ENCODE measurements at regions not wholly inside any gene's neighbourhood (a gene's known extent, or its start where the extent isn't known, plus 50 kb on each side); places are given as distances from the start of the nearest gene placed in this dataset.

DNA sequence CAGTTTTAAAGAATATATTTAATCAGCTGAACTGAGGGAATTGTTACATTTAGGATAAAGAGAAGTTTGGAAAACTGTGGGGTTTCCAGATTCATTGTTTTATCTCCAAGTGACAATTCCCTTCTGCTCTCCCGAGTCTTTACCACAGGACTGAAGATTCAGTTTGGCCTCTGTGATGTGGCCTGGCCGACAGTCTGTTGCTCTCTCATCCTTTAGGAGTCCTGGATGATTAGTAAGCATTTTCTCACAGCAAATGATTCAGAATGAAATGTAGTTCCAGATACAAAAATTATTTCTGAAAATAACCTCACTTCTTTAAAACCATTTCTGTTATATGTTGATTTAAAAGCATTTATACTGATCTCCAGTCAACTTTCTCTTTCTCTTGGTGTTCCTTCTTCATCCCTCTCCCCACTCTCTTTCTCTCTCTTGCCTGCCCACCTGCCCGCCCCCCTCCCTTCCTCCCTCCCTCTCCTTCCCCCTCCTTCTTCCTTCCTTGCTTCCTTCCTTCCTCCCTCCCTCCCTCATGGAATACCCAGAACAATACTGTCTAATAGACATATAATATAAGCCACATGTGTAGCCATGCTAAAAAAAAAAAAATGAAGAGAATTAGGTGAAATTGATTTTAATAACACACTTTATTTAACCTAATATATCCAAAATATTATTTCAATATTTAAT lies 254.9 kb downstream of the PRL start:
- no peak for DNase-seq

DNA sequence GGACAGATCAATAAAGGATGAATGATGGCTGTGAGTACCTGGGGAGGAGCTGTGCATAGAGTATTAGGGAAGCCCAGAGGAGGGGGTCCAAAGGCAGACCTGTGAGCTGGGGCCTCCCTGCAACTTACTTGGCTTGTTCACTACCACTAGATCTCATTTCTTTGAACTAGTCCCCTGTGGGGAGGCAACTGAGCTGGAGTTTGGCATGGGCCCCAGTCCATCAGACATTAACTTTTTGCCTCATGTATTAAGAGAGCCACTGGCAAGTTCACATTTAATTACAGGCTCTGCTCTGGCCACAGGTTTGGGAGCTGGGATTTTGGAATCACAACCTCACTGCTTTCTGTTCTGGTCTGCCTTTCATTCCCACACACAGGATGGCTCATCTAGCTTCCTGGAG lies 254.1 kb downstream of the PRL start:
- no peak for DNase-seq

DNA sequence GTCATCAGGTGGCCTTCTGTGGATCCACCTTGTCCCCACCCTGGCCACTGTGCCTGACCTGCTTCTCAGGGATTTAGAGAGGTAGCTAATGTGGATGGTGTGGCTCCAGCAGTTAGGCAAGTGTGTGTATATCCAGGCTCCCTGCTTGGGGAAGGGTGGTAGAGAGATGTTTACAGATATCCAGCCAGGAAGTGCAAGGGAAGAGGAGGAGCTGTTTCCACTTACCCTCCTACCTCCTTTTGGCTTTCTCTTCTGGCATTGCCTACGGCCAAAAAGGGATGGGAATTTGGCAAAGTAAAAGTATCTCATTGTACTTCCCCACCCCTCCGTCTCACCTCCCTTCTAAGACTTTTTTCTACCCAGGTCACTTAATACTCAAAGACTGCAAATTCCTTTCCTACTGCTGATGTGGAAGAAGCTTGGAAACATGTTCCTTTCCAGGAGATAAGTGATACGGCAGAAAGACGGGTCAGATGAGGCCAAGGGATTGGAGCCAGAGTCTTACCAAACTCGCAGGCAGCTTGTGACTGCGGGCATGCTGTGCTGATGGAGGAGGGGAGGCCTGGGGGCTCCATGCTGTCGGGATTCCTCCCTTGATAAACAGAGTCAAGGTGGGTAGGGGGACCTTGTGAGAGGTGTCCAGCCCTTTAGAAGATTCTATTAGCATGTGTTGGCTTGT lies 253.4 kb downstream of the PRL start:
- DNase-seq, result no peak

DNA sequence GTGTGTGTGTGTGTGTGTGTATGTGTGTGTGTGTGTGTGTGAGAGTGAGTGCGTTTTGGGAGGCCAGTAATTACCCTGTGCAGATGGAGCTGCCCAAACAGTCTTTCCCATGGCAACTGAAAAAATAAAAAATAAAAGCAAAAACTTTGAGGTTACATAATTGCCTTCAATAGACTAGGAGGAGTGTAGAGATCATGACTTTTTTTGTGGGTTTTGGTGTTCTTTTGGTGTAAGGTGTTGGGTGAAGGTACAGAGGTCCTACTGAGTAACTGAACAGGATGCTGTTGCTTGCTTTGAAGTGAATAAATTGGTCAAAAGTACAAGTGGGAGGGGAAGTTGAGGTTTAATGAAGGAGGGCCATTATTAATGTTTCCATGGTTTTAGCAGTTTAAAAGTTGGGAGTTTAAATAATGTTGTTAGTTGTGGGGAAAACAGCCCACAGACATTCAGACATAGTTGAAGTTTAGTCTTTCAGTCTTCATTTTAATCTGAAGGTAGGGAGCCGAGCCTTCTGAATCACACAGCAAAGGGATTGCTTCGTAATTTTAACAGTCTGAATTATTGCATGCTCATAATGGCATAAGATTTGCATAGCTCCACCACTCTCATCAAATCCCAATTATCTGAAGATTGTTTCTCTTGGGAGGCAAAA lies 251.4 kb downstream of the PRL start:
- no peak for DNase-seq

DNA sequence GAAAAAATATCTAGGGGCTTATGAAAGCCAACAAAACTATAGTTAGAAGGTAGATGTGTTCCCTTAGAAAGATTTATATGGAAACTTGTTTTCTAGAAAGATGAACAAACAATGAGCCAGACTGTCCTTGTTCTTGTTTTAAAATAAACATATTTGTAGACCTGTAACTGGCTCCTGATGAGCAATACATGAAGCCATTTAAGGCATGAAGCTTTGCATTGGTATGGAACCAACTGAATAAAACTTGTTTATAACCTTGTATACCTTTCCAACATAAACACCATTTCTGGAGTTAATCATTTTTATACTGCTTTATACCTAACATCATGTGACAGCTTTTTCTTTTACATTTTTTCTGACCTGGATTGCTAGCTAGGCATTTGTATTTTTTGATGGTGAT lies 247.8 kb downstream of the PRL start:
- no peak for DNase-seq

DNA sequence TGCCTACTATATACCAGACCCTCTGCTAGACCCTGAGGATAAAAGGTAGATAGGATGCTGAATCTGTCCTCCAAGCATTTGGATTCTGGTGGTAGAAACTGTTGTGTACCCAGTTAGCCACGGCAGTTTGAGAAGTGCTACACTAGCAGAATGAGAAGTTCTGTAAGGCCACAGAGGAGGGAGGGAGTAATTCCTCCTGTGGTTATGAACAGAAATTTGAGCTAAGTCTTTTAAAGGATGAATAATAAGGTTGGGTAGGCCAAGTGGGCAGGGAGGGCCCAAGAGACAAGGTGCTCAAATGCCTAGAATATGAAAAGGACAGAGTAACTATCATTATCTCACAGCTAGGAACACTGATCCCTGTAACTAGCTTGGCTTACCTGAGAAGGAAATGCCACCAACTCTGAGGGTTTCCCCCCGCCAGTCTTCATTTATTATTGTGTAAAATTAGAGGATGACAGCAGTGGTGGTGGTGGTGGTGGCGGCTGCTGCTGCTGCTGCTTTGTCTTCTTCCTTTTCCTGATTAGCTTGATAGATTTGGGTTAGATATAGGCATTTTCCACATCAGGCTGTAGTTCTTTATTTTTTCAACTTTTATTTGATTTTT lies 243.3 kb downstream of the PRL start:
- no peak for DNase-seq

DNA sequence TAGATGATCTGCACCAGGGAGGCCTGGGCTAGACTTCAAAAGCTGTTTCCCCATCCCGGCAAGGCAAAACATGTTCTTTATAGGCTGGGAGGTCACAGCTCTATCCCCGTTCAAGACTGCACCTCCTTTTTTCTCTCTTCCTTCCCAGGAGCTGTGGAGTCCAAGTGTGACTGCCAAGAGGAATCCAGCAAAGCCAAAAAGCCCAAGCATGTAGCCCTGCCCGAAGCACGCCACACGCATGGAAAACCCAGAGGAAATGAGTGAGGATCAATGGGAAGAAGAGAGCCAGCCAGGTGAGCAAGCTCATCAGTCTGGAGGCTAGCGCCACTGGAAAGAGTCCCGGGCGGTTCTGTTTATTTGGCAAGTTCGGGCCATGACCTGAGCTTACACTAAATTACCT lies 240.4 kb downstream of the PRL start:
- DNase-seq, result no peak

DNA sequence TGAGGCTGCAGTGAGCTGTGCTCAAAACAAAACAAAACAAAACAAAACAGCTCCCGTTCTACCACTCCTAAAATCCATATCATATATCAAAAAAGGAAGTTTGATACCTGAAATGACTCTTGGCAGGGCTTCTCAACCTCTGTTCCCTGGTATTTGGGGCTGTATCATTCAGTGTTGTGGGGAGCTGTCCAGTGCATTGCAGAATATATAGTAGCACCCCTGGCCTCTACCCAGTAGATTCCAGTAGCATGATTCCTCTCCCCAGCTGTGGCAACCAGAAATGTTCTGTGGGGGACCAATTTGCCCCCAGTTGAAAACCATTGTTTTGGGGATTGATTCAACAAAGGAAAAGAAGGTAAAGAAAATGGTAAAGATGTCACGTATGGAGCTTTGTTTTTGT lies 238.9 kb downstream of the PRL start:
- no peak for DNase-seq

DNA sequence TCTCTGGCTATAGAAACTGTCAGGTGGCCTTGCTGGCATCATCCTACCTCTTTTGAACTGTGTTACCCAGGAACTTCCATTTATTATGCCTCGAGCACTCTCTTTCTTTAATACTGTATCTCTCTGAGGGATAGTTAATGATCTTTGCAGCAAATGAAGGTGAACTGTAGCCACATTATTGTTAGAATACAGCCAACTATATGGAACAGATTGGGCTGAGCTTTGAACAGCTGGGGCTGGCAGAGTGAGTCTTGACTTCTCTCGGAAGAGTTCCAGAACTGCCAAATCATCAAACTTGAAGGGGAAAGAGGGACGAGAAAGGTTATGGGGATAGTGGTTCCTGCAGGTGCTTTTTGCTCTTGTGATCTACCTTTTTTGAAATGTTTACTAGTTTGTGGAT lies 237.7 kb downstream of the PRL start:
- DNase-seq, result no peak

DNA sequence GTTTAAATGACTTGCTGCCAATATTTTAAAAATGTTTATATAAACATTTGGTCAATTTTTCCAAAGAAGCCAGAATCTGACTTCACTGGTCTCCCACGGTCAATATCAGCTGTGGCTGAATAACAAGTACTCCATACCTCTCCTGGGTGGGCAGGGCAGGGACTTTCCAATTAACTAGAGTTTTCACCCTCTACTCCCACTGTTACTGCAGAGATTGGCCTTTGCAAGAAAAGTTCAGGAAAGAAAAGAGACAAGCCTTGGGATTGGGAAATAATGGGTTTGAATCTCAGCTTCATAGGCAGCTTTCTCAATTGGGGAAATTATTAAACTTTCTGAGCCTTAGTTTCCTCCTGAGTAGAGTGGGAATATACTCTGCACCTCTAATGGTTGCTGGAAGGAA lies 236.9 kb downstream of the PRL start:
- no peak for DNase-seq

DNA sequence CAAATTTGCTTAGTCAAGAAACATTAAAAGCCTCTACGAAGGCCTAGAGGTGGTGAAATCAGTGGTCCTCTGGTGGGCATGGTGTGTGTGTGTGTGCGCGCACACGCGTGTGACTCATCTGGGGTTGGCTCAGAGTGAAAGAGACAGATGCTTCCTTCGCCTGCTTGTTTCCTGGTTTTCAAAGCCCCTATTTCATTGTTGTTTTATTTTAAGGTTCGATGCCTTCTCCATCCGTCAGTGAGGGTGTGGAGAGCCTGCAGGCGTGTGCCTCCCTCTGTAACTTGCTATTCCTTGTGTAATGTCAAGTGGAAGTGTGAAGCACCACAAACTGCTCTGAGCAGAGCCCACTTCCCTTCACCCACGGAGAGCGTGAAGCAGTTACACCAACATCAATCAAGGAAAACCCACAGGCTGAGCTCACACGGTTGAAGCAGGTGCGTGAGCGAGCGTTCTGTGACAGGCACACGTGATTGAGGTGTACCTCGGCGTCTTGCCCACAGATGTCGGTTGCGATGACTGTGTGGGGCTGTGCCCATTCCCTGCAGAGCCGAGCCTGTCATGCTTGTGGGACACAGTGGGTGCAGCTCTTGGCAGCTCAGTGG lies 233.9 kb downstream of the PRL start:
- peak; percentile 76 for DNase-seq

DNA sequence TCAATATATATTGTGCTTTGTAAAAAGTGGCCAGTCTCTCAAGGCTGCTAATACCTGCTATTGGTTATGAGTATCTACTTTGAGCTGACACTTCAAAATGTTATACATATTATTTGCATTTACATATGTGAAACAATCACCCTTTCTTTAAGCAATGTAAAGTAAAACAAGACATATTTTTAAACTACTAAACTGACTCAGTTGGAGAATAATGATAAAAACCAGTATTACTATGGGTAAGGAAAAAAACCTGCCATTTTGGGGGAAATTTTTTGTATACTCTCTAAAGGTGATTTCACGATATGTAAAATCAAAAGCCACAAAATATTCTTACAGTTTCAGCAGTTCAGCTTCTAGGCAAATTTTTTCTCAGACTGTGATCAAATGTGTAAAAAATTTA lies 232.3 kb downstream of the PRL start:
- DNase-seq, result no peak

DNA sequence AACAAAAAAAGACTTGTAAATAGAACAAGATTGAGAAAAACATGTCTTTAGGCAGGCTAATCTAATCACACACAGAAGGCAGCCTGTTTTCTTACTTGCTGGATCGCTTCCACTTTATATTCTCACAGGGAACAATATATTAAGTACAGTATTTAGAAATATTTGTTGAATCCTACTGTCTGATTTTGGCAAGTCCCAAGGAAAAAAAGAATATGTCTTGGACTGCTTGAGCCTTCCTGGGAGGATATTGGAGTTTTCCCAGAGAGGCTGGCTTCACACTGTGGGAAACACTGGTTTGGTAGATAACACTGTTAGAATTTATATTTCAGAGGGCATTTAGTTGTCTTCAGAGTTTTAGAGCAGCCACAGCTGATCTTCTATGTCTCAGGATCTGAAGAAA lies 229.7 kb downstream of the PRL start:
- DNase-seq, result no peak

DNA sequence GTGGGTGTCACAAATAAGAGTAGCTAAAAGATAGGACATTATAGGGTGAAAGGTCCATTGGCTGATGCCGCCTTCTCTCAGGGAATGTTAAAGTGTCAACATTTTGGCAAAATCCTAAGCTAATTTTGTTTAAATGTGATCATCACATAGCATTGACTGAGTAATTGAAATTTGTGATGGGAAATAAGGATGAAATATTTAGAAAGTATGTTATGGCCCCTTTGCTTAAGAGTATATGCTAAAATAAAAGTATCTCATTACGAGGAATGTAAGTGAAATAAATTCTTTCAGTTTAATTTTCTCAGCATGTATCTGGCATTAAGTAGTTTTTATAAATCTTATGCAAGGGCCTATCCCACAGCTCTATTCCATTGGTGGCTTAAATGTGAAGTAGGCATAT lies 229.2 kb downstream of the PRL start:
- DNase-seq, result no peak

DNA sequence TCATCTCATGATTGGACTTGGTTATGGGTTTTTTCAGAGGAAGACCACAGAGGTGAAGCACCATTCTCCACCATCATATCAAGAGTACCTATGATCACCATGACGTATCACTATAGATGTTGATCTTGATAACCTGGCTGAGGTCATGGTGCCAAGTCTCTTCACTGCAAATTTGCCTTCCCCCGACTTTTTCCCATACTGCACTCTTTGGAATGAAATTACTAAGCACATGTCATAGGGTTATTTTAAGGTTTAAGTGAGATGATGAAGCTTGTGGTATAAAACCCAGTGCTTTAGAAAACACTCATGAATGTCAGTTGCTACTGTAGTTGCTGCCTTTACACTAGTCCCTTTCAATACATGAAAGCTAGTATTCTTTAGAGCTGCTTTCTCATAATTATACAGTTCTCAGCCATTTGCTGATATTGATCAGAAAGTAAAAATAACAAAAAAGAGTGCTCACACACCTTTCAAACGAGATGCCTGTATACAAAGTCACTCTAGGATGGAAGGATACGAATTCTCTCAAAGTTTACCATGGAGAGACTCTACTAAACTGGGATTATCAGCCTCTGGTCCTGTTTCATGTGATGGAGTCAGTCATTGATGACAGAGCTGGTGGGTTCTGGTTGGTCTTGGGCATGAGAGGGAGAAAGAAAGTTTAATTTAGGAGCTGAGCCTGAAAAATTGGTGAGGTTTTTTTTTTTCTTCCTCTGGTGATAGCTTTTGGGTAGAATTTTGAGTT lies 228.1 kb downstream of the PRL start:
- peak; percentile 31 for DNase-seq

DNA sequence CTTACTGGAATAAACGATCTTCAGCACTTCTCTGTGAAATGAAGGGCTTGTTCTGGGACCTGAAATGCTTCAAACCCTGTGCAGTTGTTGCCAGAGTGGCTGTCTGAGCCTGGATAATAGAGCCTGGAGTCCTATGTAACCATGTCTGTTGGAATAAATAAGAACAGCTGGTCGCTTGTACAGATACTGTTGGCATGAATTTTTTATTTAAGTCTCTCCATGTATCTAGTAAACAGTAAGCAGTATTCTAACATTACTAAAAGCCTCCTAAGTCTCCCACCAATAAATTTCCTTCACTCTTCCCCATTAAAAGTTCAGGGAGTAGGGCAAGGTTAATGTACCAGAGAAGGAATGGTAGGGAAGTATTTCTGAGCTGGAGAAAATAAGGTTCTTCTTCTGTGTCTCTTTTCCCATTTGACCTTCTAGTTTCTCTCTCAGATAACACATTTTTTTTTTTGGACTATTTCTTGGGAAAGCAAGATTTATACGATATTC lies 227.5 kb downstream of the PRL start:
- no peak for DNase-seq

DNA sequence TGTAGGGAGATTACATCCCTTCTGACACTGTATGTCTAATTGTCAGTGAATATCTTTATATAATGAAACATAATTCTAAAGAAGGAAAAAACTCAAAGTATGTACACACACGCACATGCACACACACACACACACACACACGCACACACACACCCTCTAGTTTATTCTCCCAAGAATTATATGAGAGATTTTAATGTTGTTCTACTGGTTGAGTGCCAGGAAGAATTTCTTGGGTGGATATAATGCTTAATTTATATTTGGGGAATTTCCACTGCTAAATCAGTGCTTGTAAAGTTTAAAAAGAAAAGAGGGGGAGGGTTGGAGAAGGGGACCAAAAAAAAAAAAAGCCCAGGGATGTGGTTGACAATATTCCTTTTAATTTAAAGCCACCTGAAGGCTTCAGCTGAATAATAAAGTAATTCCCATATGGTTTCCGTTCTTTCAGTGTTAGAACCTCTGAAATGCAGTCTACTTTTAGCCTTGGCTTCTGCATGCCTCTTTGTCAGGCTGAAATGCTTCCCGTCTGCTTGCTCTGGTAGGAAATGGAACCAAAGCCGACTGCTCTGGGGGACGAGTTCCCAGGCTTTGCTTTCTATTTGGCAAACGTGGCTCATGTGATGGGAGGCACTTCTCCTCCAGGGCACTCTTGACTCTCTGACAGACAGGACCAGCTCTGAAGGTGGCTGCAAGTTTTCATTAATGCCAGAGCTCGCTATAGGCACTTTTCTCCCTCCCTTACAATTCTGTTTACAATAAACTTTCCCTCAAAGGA lies 225.4 kb downstream of the PRL start:
- DNase-seq, result no peak

DNA sequence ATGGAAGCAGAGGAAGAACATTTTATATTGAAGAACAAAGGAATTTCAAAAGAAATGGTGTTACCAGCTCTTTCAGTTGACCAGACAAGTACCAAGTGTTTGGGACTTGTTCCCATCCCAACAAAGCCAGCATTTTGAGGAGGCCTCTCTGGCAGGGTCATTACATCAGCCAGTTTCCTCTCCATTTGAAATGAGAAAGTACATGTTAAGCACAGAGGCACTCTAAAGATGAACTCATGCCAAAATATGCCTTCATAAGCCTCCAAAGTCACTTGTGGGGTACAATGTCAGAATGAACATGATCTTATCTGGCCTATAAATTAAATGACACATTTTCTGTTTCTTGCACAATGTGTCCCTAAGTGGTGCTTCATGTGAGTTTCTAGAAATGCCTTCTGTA lies 223.9 kb downstream of the PRL start:
- no peak for DNase-seq

DNA sequence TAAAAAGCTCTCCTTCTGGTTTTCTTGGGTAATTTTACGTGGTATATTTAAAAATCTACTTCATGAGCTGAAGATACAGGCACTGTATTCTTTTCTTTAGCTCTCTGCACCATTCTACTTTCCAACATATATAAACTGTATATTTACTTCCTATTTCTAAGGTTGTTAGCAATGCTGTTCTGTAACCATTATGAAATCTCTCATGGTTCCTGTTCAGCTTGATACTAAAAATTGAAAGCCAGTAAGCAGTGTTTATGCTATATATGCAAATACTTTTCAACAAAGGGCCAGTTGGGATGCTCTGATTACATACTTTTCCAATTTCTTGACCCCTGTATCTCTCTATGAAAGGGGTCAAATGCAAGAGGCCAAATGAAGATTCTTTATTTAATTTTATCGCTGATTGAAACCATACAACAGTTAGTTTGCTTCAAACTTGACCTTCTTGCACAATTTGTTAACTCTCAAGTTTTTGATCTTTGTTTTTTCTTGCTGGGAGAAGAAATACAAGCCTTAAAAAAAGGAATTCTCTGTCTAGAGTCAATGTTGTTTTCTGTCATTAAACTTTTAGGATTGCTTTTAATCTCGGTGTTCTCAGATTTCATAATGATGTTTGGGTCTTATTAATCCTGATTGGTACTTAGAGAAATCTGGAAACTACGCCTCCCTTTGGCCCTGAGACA lies 223.2 kb downstream of the PRL start:
- no peak for DNase-seq

DNA sequence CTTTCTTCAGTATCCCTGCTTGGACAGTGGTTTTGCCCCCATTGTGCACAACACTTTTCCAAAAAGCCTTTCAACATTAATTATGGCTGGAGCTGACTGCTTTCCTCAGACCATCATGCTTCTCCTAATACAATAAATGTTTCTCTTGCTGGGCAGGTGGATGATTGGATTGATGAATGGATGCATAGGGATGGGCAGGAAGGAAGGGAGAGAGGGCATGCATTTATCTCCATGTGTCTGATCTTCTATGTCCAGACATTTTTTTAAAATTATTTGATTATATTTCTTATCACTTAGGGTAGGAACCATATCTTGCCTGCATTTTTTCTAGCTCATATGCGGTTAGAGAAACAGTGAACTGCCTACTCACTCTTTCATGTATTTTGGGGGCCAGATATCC lies 218.5 kb downstream of the PRL start:
- DNase-seq, result no peak

DNA sequence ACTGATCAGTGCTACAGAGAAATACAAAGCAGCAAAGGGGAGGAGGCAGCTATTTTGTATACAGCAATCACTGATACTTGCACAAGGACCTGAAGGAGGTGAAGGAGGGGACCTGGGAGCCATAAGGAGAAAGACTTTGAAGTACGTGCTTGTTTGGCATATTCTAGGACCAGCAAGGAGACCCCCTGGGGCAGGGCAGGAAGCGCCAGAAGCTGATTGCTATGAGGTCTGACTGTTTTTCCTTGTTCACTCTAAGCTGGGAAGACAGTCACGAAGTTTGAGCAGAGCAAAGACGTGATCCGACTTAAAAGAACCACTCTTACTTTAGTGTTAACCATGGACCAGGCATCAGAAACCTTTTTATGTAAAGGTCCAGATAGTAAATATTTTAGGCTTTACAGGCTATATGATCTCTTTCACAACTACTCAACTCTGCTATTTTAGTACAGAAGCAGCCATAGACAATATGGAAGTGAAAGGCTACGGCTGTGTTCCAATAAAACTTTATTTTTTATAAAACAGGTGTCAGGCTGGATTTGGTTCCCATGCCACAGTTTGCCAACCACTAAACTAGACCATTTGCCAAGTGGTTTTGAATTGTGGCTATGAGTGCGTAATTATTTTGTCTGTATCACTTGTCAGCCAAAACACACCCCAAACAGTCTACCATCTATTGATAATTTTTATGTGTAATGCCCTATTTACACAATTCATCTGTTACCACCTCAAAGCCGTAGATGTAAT lies 217.9 kb downstream of the PRL start:
- no peak for DNase-seq
